GM23248 (cell line): ENCODE measurements at regions not wholly inside any gene's neighbourhood (a gene's known extent, or its start where the extent isn't known, plus 50 kb on each side); places are given as distances from the start of the nearest gene placed in this dataset.

ENCODE experiments used
- EZH2 ChIP-seq: fragments of 200-600 bp; sonication (generic); IDR thresholded peaks from 2 replicates; pipeline ENCODE4 v1.6.1; 2018; ENCODE audit warnings: antibody characterized with exemption, mild to moderate bottlenecking; ENCODE audit not compliant: insufficient read depth, poor library complexity, severe bottlenecking
- EZH2phosphoT487 ChIP-seq: fragments of 200-600 bp; sonication (generic); IDR thresholded peaks from 2 replicates; pipeline ENCODE4 v1.6.1; 2018; ENCODE audit warnings: antibody characterized with exemption, moderate library complexity, mild to moderate bottlenecking, low read depth; ENCODE audit not compliant: insufficient read depth

DNA sequence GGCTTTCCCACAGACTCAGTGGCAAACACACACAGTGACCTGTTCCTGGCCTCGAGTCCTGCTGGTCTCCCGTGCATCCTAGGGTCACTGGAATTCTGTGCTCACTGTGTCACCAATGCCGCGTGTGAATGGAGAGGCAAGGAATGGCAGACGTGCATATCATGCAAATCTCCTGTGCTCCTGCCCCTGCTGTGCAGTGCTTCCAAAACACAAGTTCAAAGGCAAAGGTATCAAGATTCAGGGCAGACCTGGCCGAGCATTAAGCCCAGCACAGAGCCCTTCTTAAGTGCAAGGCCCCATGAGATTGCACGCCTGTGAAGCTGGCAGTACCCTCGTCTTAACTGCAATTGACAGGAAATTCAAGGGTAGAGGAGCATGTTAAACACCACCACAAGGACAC lies 129.1 kb downstream of the NDUFA10 start:
- no peak for TF ChIP-seq EZH2
- no peak for TF ChIP-seq EZH2phosphoT487
